Fibroblast of skin of right quadriceps (primary cell): ENCODE measurements at regions not wholly inside any gene's neighbourhood (a gene's known extent, or its start where the extent isn't known, plus 50 kb on each side); places are given as distances from the start of the nearest gene placed in this dataset.

Source experiments
- DNase-seq: peaks from one replicate; pipeline ENCODE4 v3.0.0-alpha.2; 2013

DNA sequence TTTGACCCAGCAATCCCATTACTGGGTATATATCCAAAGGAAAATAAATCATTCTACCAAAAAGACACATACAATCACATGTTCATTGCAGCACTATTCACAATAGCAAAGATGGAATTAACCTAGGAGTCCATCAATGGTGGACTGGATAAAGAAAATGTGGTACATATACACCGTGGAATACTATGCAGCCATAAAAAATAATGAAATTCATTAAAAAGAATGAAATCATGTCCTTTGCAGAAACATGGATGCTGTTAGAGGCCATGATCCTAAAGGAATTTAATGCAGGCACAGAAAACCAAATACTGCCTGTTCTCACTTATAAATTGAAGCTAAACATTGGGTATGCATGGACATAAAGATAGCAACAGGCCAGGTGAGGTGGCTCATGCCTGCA, 61.9 kb upstream of the BMP6 start:
- no peak for DNase-seq

DNA sequence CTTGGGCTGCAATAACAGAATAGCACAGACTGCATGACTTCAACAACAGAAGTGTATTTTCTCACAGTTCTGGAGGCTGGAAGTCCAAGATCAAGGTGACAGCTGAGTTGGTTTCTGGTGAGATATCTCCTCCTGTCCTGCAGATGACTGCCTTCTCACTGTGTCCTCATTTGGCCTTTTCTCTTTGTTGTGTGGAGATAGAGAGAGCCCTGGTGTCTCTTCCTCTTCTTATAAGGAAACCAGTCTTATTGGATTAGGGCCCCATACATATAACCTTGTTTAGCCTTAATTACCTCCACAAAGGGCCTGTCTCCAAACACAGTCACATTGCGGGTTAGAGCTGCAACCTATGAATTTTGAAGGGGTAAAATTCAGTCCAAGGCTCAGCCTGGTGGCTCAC, 57.0 kb upstream of the BMP6 start:
- DNase-seq: no peak

DNA sequence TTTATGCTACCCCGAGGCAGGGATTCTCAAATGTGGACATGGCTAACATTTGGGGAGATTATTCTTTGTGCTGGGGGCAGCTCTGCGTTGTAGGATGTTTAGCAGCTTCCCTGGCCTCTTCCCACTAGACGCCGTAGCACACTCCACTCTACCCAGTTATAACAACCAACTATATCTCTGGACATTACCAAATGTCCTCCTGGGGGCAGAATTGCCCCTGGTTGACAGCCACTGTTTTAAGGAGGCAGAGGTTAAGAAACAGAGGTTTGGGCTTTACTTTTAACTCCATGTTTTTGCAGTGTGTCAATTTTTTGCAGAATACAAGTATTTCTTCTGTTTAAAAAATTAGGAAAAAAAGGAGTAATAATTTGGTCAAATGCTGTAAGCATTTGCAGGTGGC, 56.2 kb upstream of the BMP6 start:
- DNase-seq: no peak

DNA sequence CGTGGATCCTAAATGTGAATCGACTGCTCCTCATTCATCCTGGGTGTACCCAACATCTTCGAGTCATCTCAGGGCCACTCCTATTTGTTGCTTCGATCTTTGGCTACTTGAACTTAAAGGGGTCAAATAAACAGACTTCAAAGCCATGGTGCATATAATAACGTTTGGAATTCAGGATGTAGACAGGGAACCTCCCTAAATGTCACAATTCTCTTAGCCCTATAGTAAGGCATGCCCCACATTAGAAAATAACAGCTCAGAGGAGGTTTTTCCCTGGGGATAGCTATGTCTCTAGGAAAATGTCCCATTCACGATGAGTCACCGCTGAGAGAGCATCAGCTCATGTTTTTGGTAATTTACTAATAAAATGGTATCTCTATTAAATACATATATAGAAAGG, 54.8 kb upstream of the BMP6 start:
- peak; percentile 72 for DNase-seq

DNA sequence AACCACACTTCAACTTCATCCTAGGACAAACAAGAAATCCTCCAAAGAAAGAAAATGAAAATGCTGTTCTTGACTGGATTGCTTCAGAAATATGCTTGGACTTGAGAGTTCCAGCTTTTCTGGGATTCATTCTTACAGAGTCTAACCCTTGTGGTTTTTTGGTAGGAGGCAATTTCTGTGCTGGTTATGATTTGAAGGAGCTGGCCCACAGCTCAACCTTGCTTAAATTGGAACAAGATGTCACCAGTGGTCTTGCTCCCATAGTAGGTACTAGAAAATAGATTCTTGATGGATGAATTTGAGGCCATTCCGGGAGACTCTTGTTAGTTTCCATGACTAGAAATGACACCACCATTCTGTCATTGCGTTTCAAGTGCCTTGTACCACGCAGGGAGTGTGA, 54.3 kb upstream of the BMP6 start:
- DNase-seq: peak; percentile 77

DNA sequence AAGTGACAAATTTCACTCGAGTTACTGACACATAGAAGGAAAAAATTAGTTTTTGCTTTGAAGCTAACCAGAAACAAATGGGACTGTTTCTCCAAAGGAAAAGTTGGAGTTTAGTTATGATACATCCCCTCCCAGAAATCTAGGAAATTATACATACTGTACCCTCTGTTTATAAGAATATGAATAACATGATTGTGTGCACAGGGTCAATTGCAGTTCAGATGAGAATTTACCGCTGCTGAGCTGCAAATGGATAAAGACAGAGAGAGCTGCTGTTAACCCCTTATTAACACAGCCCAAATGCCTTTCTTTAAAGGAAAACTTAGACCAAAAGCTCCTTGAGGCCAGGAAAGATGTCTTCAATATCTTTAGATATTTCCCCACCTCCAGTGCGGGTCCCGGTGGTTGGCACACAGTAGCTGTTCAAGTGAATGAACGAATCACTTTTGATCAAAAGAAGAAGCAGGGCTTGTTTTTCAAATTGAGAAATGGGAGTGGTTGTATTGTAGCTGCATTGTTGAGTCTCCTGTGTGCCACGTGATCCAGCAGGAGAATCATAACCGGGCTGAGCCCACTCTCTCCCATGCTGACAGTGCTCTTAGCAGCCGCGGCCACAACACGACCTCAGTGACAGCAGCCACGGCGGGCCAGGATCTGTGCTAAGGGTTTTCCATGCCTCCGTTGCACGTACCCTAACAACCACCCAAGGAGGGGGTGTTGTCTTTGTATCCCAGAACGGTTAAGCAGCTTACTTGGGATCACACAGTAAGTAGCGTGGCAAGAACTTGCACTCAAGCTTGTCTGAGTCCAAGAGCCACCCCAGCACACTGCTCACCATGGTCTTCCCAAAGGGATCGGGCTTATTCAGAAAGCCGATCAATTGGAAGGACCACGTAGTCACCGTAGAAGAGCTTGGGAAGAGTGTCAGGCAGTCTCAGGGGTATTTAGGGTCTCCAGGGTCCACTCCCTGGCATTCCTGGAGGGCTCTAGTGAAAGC, 53.5 kb upstream of the BMP6 start:
- peak; percentile 11 for DNase-seq

DNA sequence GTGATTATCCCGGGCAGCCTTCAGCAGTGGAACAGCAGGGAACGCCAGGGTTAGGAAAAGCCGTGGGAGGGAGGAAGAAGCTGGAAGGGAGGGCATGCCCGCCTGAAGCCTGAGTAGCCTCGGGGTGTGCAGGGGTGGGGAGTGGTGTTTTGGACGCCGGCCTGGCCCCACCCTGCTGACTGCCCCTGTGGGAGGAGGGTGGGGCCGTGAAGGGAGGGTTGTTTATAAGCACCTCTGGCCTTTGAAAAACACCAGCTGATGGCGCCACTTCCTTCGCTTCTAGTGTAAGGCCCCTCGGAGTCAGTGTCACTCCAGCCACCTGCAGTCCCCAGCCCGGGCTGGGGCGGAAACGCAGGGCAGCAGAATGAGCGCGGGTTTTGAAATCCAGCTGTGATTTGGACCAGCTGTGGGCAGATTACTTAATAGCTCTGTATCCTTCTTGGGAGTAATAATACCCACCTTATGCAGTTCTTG, 52.8 kb upstream of the BMP6 start:
- no peak for DNase-seq

DNA sequence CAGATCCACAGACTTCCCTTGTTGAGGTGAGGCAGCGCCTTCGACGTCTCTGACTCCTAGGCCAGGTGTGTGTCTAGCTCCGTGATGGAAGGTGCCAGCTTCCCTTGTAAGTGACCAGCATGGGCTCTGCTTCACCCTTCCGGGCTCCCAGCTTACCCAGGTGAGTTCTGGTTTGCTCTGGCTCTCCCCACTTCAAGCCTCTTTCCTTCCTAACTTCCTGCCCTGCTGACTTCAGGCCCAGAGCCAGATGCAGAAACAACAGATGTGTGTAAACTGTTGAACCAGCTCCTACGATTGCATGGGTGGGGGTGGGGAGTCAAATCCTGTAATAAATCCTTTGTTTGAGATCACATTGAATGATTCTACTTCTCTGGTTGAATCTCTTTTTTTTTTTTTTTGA, 51.6 kb upstream of the BMP6 start:
- no peak for DNase-seq

DNA sequence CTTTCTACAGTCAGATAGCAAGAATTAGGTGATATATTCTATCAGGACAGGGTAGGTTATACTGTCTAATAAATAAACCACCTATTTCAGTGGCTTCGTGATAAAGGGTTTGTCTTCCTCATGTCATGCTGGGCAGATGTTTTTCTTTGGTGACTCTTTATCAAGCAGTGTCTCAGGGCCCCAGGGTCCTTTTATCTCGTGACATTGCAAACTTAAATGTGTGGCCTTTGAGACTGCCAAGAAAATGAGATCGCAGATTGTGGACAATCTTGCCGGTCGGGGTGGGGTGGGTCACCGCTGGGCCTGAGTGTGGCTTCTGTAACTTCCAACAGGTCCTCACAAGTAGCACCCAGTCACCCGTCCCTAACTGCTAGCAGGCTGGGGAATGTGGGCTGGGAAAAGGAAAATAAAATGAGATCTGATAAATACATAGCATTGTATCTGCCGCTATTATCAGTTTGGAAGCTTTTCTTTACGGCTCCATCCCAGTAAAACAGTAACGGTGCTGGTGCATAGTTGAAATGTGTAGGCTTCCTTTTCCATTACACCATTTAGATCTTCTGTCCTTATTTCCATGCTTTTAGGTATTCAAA, 50.5 kb upstream of the BMP6 start:
- no peak for DNase-seq
